Activated gamma-delta T cell treated with anti-CD3 and anti-CD28 coated beads, Interleukin-2, amount 50 U/mL, for 16 hours (primary cell): ENCODE measurements at regions not wholly inside any gene's neighbourhood (a gene's known extent, or its start where the extent isn't known, plus 50 kb on each side); places are given as distances from the start of the nearest gene placed in this dataset.
"Not testable (repeated sequence)": the region's sequence is repeated elsewhere in the genome, so short reads cannot be mapped to it uniquely, and the experiment has no call there.

ENCODE experiments used
- DNase-seq: peaks from one replicate; pipeline ENCODE4 v3.0.0-alpha.2; 2020; ENCODE audit warnings: low read depth

GRCh38 chr20:19114410-19114809 lies 98.0 kb upstream of the SLC24A3 start:
- DNase-seq: no peak

DNA sequence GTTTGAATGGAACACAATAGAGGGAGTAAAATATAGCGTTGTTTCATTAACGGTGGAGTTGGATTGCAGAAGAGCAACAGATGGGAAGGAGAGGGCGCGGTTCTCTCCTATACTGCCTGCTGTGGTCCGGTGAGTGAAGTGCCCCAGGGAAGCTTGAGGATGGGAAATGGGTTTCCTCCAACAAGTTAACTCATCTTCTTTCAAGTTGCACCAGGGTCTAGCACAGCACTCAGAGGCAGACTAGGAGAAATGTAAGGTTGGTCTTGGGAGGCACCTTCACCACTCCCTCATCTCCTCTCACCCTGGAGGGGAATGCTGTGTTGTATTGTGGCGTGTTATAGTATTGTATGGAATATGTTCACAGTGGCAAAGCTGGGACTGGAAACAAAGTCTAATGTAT lies 96.9 kb upstream of the SLC24A3 start:
- DNase-seq: no peak

DNA sequence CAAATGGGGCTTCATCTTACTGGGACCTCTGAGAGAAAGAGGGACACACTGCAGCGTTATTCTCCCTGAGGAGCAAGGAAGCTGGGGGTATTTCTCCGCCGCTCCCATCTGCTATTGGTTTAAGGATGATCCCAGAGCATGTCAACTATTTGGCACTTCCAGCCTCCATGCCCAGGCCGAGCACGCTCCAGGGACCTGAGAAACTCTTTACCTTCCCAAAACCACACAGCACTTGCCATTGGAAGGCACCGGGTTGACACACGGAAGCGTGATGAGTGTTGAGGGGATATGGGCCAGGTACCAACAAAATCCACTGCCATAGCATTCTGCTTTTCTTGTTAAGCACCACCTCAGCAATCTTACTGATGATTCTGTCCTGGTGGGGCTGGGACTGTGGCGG lies 92.4 kb upstream of the SLC24A3 start:
- DNase-seq: no peak

GRCh38 chr20:19120569-19120968 lies 91.9 kb upstream of the SLC24A3 start:
- no peak for DNase-seq

GRCh38 chr20:19121463-19121862 lies 91.0 kb upstream of the SLC24A3 start:
- no peak for DNase-seq

DNA sequence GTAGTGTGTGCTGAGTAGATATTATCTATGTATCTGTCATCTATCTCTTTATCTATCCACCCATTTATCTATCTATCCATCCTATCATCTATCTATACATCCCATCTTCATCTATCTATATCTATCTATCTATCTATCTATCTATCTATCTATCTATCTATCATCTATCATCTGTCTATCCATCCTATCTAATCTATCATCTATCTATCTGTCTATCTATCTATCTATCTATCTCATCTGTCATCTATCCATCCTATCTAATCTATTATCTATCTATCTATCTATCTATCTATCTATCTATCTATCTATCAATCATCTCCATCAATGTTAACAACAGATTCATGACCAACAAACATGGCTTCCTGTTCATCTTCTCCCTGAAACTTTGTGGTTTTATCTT lies 90.5 kb upstream of the SLC24A3 start:
- DNase-seq: no peak

GRCh38 chr20:19122395-19122794 lies 90.0 kb upstream of the SLC24A3 start:
- DNase-seq: no peak

DNA sequence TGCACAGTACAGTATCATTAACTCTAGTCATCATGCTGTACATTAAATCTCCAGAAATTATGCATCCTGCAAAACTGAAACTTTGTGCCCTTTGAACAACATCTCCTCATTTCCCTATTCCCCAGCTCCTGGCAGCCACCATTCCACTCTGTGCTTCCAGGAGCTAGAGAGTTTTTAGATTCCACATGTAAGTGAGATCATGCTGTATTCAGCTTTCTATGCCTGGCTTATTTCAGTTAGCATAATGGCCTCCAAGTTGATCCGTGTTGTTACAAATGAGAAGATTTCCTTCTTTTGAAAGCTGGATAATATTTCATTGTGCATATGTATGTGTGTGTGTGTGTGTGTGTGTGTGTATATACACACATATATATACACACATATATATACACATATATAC lies 86.9 kb upstream of the SLC24A3 start:
- no peak for DNase-seq

- no peak for DNase-seq
These were observed 83.1 kb upstream of the SLC24A3 start for GRCh38 chr20:19129306-19129705.

DNA sequence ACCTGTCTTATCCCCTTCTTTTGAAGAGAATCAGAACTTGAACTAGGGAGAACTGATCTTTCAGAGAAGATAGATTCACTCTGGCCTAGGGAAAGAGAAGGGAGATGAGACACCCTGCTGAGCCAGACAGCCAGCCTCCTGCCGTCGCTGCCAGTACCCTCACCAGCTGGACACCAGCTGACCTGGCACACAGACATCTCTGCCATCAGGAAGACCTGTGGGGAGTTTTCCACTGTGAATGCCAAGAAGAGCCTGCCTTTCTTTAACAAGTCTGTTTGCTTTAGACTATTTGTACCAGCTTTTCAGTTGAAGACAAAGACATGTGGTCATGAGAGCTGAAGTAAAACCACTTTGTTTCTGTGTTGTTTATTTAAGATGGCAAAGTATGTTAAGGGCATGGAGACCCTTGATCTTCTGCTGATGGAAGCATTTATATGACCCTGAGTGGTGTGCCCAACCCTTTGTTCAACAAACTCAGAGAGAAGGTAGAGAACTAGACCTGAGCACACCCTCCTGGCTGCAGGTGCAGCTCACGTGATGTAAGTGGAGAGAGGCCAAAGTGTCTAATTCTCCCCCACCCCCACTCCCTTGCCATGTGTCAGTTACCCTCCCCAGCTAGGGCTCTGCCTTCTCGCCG lies 82.3 kb upstream of the SLC24A3 start:
- no peak for DNase-seq

DNA sequence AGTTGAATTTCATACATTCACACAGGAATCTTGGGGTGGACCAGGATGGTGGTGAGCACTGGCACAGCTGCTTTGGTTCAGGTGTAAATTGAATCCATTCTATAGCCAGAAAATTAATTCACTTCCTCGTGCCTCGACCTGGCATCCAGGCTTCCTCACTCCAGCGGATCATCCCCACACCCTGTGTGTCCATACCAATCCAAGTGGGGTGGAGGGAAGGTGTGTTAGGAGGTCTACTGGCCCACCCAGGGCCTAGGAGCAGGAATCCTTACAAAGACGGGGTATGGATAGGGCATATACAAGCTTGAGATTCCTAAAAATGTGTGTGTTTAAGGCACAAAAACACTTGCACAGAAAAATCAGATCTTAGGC lies 81.8 kb upstream of the SLC24A3 start:
- DNase-seq: no peak

GRCh38 chr20:19137641-19138040 lies 74.8 kb upstream of the SLC24A3 start:
- DNase-seq: no peak

GRCh38 chr20:19138758-19139157 lies 73.7 kb upstream of the SLC24A3 start:
- DNase-seq: no peak

- DNase-seq: not testable (repeated sequence)
These were observed 72.9 kb upstream of the SLC24A3 start for GRCh38 chr20:19139584-19139983.

DNA sequence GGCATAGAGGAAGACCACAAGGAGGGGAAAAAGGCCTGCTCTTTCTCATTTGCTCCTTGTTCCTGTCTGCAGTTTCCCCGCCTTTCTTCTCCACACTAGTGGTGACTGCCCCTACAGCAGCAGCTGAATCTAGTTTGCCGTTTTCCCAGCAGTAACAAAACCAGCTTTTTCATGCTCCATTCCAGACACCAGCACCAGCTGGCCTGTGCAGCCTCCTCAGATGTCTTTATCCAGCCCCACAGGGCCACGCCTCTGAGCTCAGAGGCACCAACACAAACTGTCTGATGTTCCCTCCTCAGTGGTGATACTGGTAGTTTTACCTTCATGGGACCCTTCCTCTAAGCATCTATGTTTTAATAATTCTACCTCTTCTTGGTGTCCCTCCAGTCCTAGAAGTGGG lies 70.4 kb upstream of the SLC24A3 start:
- DNase-seq: no peak

DNA sequence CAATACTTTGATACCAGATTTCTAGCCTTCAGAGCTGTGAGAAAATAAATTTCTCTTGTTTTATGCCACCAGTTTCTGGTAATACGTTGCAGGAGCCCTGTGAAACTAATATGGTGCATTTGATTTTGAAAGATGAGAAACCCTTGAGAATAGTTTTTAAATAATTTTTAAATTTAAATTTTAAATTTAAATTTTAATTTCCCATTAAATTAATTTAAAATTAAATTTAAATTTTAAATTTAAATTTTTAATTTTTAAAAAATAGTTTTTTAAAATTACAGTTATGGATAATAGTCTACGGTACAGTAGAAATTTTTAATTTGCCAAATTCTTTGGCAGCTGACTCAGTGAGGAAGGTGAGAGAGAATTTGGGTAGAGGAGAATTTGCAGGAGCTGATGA lies 68.6 kb upstream of the SLC24A3 start:
- no peak for DNase-seq

DNA sequence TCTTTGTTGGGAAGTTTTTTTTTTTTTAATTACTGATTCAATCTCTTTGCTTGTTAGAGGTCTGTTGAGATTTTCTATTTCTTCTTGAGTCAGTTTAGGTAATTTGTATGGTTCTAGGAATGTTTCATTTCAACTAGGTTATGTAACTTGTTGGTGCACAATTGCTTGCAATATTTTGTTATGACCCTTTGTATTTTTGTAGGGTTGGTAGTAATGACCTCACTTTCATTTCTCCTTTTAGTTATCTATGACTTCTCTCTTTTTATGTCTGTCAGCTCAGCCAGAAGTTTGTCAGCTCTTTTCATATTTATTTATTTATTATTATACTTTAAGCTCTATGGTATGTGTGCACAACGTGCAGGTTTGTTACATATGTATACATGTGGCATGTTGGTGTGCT lies 51.1 kb upstream of the SLC24A3 start:
- no peak for DNase-seq
